CD4-positive, alpha-beta T cell treated with Interleukin-15 for 1 hour (primary cell): ENCODE measurements at regions not wholly inside any gene's neighbourhood (a gene's known extent, or its start where the extent isn't known, plus 50 kb on each side); places are given as distances from the start of the nearest gene placed in this dataset.

Experiments used
- DNase-seq: peaks from one replicate; pipeline ENCODE4 v3.0.0-alpha.2; 2020

- DNase-seq: no peak
These were observed 560.5 kb downstream of the MID1IP1 start for GRCh38 chrX:39361736-39362135.

- no peak for DNase-seq
These were observed 566.2 kb downstream of the MID1IP1 start for GRCh38 chrX:39367416-39367815.

- no peak for DNase-seq
These were observed 570.9 kb downstream of the MID1IP1 start for GRCh38 chrX:39372115-39372514.

- DNase-seq: no peak
These were observed 575.9 kb downstream of the MID1IP1 start for GRCh38 chrX:39377157-39377556.

GRCh38 chrX:39377773-39378172 lies 576.5 kb downstream of the MID1IP1 start:
- DNase-seq: no peak

GRCh38 chrX:39381422-39381821 lies 580.2 kb downstream of the MID1IP1 start:
- no peak for DNase-seq

- DNase-seq: no peak
These were observed 583.7 kb downstream of the MID1IP1 start for GRCh38 chrX:39384996-39385395.

- DNase-seq: no peak
These were observed 587.5 kb downstream of the MID1IP1 start for GRCh38 chrX:39388730-39389129.

GRCh38 chrX:39396358-39396995 lies 595.2 kb downstream of the MID1IP1 start:
- DNase-seq: no peak

GRCh38 chrX:39397561-39398199 lies 596.4 kb downstream of the MID1IP1 start:
- DNase-seq: no peak

GRCh38 chrX:39398215-39398962 lies 597.1 kb downstream of the MID1IP1 start:
- no peak for DNase-seq

GRCh38 chrX:39398963-39399261 lies 597.7 kb downstream of the MID1IP1 start:
- DNase-seq: no peak

GRCh38 chrX:39399387-39399786 lies 598.1 kb downstream of the MID1IP1 start:
- no peak for DNase-seq

- DNase-seq: no peak
These were observed 600.3 kb downstream of the MID1IP1 start for GRCh38 chrX:39401483-39402110.

GRCh38 chrX:39402158-39402557 lies 600.9 kb downstream of the MID1IP1 start:
- DNase-seq: no peak

- DNase-seq: no peak
These were observed 605.5 kb downstream of the MID1IP1 start for GRCh38 chrX:39406799-39407198.

- DNase-seq: no peak
These were observed 608.1 kb downstream of the MID1IP1 start for GRCh38 chrX:39409246-39409917.

- no peak for DNase-seq
These were observed 613.1 kb downstream of the MID1IP1 start for GRCh38 chrX:39414290-39414854.

GRCh38 chrX:39416547-39417260 lies 615.4 kb downstream of the MID1IP1 start:
- no peak for DNase-seq

- DNase-seq: no peak
These were observed 617.0 kb downstream of the MID1IP1 start for GRCh38 chrX:39418254-39418704.

GRCh38 chrX:39418731-39419638 lies 617.7 kb downstream of the MID1IP1 start:
- no peak for DNase-seq
